ENCODE measurements at regions not wholly inside any gene's neighbourhood (a gene's known extent, or its start where the extent isn't known, plus 50 kb on each side); places are given as distances from the start of the nearest gene placed in this dataset.

DNA sequence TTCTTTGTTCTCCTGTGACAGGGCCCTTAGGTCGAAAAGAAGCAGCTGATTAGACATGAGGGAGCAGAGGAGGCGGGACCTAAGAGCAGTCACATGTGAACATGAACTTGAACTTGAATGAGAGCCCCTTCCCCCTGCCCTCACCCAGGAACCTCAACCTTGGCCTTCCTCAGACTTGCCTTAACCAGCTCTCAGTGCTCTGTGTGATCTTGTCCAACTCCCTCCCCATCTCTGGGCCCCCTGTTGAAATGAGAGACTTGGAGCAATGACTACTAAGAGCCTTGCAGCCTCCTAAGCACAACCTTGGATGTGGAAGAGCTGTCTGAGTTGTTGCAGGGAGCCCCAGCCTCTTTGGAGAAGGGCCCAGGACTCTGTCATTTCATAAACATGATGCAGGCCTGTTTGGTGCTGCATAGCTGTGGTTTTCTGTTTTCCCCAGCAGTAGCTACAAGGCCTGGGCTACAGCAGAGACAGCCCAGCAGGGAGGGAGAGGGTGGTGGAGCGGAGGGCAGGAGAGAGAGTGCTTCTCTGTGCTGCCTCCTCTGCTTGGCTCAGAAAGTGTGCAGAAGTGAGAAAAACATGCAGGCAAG is 123.9 kb upstream of the ZMIZ1 start:
- Histone ChIP-seq H3K4me1 (ENCODE audit: control insufficient read depth, insufficient read depth, low read length) (no peaks in the 10 kb centered on the region; the same call in 1 of the 2 replicates), H3K36me3 (ENCODE audit: control insufficient read depth, insufficient read depth, low read length) (no peaks in the 10 kb centered on the region), H3K4me3 (ENCODE audit: low read length) (no peak overlapping the region), H3K27me3 (ENCODE audit: control insufficient read depth, insufficient read depth, low read length) (no peaks in the 10 kb centered on the region), H3K27ac (ENCODE audit: low read length) (no peak overlapping the region), H3K9me3 (ENCODE audit: control insufficient read depth, insufficient read depth, low read length) (no peaks in the 10 kb centered on the region)
- WGBS (ENCODE audit: insufficient coverage, insufficient read length) = no CpG with 5 or more reads among the region's 3 CpGs
- DNase-seq (ENCODE audit: low read depth, low spot score) = no peak

DNA sequence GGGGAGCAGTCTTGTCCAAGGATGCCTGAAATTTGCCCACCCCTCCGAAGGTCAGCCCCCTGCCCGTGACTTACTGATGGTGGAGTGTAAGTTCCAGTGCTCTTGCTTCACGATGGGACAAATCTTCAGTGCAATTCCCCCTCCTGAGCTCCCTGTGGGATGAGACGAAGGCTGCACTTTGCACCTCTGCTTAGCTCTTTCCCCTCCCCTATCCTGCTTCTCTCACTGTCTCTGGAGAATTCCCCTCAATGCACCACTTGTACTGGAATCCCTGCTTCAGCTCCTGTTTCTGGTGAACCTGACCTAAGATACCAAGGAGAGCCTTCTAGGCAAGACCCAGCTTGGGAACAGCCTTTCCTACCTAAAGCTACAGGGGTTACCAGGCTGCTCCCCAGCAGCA is 122.9 kb upstream of the ZMIZ1 start:
- no peak for DNase-seq (ENCODE audit: low read depth, low spot score)
- Histone ChIP-seq H3K4me1 (ENCODE audit: control insufficient read depth, insufficient read depth, low read length) (no peaks in the 10 kb centered on the region; the same call in 1 of the 2 replicates), H3K36me3 (ENCODE audit: control insufficient read depth, insufficient read depth, low read length) (no peaks in the 10 kb centered on the region), H3K27ac (ENCODE audit: low read length) (no peak overlapping the region), H3K9me3 (ENCODE audit: control insufficient read depth, insufficient read depth, low read length) (no peaks in the 10 kb centered on the region), H3K4me3 (ENCODE audit: low read length) (no peak overlapping the region), H3K27me3 (ENCODE audit: control insufficient read depth, insufficient read depth, low read length) (no peaks in the 10 kb centered on the region)
- no CpG with 5 or more reads among the region's 4 CpGs for WGBS (ENCODE audit: insufficient coverage, insufficient read length)

DNA sequence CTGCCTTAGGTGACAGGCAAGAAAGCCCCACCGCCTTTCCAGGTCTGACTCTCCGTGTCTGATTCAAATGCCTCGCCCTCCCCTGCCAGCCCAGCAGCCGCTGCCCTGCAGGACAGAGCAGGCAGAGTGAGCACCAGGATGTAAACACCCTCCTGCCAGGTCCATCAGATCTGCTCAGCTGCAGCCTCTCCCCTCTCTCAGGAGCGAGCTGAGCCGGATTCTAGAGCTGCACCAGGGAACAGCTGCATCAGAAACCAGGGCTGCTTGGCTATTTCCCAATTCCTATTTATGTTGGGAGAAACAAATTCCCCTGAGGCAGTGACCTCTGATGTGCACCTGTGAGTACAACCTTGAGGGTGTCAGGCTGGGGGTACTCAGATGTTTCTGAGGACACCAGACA is 121.5 kb upstream of the ZMIZ1 start:
- WGBS (ENCODE audit: insufficient coverage, insufficient read length) = no CpG with 5 or more reads among the region's 6 CpGs
- Histone ChIP-seq H3K27ac (ENCODE audit: low read length) (no peak overlapping the region), H3K36me3 (ENCODE audit: control insufficient read depth, insufficient read depth, low read length) (no peaks in the 10 kb centered on the region), H3K4me1 (ENCODE audit: control insufficient read depth, insufficient read depth, low read length) (no peaks in the 10 kb centered on the region; the same call in 1 of the 2 replicates), H3K9me3 (ENCODE audit: control insufficient read depth, insufficient read depth, low read length) (no peaks in the 10 kb centered on the region), H3K27me3 (ENCODE audit: control insufficient read depth, insufficient read depth, low read length) (no peaks in the 10 kb centered on the region), H3K4me3 (ENCODE audit: low read length) (no peak overlapping the region)
- DNase-seq (ENCODE audit: low read depth, low spot score) = no peak

DNA sequence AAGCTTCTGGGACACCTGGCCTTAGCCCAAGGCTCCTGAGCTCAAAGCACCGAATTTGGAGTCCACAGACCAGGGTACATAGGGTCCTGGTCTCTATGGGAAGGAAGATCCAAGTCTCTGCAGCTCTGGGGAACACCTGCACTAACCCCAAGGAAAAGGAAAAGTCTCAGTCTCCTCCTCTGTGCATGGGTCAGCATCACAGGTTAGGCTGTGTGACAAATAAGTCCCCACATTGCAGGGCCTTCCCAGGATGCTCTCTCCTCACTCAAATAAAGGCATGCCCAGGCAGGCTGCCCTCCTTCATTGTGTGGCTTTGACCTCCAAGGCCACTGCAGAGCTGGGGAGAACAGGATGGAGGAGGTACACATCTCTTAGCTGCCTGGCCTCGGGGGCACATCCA is 121.0 kb upstream of the ZMIZ1 start:
- no peak for DNase-seq (ENCODE audit: low read depth, low spot score)
- no peaks in the 10 kb centered on the region for H3K27me3 ChIP-seq (ENCODE audit: control insufficient read depth, insufficient read depth, low read length)
- no peaks in the 10 kb centered on the region for H3K36me3 ChIP-seq (ENCODE audit: control insufficient read depth, insufficient read depth, low read length)
- WGBS (ENCODE audit: insufficient coverage, insufficient read length) = no CpG with 5 or more reads among the region's 2 CpGs
- no peak overlapping the region for H3K4me3 ChIP-seq (ENCODE audit: low read length)
- no peaks in the 10 kb centered on the region for H3K9me3 ChIP-seq (ENCODE audit: control insufficient read depth, insufficient read depth, low read length)
- H3K4me1 ChIP-seq (ENCODE audit: control insufficient read depth, insufficient read depth, low read length) = no peaks in the 10 kb centered on the region; the same call in 1 of the 2 replicates
- no peak overlapping the region for H3K27ac ChIP-seq (ENCODE audit: low read length)

DNA sequence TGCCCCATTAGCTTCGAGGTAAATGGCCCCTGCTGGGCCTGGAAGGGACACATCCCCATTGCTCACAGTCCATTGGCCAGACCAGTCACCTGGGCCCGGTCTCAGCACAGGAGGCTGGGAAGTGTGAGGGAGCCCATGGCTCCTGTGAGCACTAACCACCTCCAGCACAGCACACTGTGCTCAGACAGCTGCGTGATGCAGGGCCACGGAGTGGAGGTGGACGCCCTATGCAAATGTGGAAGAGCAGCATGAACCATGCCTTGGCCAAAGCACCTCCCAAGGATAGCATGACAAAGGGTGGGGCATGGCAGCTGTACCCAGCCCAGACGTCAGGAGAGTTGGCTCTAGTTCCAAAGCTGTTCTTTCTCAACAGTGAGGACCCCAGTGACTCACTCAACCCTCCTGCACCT is 120.1 kb upstream of the ZMIZ1 start:
- Histone ChIP-seq H3K27me3 (ENCODE audit: control insufficient read depth, insufficient read depth, low read length) (no peaks in the 10 kb centered on the region), H3K27ac (ENCODE audit: low read length) (no peak overlapping the region), H3K4me3 (ENCODE audit: low read length) (no peak overlapping the region), H3K9me3 (ENCODE audit: control insufficient read depth, insufficient read depth, low read length) (no peaks in the 10 kb centered on the region), H3K36me3 (ENCODE audit: control insufficient read depth, insufficient read depth, low read length) (no peaks in the 10 kb centered on the region), H3K4me1 (ENCODE audit: control insufficient read depth, insufficient read depth, low read length) (no peaks in the 10 kb centered on the region; the same call in 1 of the 2 replicates)
- no CpG with 5 or more reads among the region's 6 CpGs for WGBS (ENCODE audit: insufficient coverage, insufficient read length)
- no peak for DNase-seq (ENCODE audit: low read depth, low spot score)

DNA sequence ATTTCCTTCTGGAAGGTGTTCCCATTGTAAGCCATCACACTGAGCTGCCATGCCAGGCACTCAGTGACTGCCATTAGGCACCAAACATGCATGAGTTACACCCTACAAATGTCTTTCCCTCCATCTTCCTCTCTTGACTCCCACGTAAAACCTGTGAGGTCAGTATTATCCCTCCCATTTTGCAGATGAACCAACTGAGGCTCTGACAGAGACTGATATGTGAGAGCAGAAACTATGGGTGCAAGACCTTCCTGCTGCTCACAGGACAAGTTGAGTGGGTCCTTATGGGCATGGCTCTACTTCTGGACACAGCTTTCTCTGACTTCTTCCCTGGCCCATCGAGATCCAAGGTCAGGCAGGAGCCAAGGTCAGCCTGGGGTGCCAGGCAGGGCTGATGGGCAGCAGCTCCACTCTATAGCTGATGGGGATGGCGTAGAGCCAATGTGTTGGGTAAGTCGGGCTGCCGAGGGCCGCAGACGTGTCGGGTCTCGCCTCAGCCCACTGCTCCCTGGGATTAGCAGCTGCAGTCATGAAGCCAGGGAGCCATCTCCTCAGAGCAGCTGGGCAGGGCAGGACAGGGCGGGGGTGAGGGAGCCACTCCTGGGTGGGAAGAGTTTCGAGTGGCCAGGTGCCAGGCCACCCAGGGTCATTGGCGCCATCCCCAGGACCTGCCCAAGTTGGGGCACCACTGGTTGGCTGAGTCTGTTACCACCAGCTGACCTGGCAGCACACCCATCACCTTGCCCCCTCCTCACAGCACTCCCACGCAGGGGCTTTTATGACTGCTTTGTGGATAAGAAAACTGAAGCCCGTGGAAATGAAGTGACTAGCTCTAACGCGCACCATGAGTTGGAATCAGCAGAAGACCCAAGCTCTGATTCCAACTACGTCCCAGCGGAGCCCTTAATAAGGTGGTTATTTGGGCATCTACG is 117.8 kb upstream of the ZMIZ1 start:
- no peaks in the 10 kb centered on the region for H3K4me1 ChIP-seq (ENCODE audit: control insufficient read depth, insufficient read depth, low read length)
- no CpG with 5 or more reads among the region's 19 CpGs for WGBS (ENCODE audit: insufficient coverage, insufficient read length)
- H3K4me3 ChIP-seq (ENCODE audit: low read length) = no peak overlapping the region
- no peaks in the 10 kb centered on the region for H3K36me3 ChIP-seq (ENCODE audit: control insufficient read depth, insufficient read depth, low read length)
- H3K9me3 ChIP-seq (ENCODE audit: control insufficient read depth, insufficient read depth, low read length) = no peaks in the 10 kb centered on the region
- H3K27ac ChIP-seq (ENCODE audit: low read length) = no peak overlapping the region
- no peak for DNase-seq (ENCODE audit: low read depth, low spot score)
- no peaks in the 10 kb centered on the region for H3K27me3 ChIP-seq (ENCODE audit: control insufficient read depth, insufficient read depth, low read length)

DNA sequence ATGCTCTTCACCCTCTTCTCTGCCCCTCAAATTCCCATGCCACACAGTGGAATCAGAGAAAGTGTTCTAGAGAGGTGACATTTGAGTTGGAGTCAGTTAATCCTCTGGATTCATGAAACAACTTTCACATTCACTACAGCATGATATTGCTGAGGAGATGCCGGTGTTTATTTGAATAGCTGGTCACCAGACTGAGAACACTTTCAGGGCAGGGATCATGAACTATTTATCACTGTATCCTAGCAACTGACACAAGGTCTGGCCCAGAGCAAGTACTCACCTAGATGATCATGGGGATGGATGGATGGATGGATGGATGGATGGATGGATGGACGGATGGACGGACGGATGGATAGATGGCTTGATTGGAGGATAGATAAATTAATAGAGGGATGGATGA is 116.7 kb upstream of the ZMIZ1 start:
- H3K4me3 ChIP-seq (ENCODE audit: low read length) = no peak overlapping the region
- WGBS (ENCODE audit: insufficient coverage, insufficient read length) = 100% methylated on average over 3 of the region's 4 CpGs
- no peak overlapping the region for H3K27ac ChIP-seq (ENCODE audit: low read length)
- H3K4me1 ChIP-seq (ENCODE audit: control insufficient read depth, insufficient read depth, low read length) = no peaks in the 10 kb centered on the region
- no peaks in the 10 kb centered on the region for H3K27me3 ChIP-seq (ENCODE audit: control insufficient read depth, insufficient read depth, low read length)
- no peaks in the 10 kb centered on the region for H3K9me3 ChIP-seq (ENCODE audit: control insufficient read depth, insufficient read depth, low read length)
- no peak for DNase-seq (ENCODE audit: low read depth, low spot score)
- no peaks in the 10 kb centered on the region for H3K36me3 ChIP-seq (ENCODE audit: control insufficient read depth, insufficient read depth, low read length)

DNA sequence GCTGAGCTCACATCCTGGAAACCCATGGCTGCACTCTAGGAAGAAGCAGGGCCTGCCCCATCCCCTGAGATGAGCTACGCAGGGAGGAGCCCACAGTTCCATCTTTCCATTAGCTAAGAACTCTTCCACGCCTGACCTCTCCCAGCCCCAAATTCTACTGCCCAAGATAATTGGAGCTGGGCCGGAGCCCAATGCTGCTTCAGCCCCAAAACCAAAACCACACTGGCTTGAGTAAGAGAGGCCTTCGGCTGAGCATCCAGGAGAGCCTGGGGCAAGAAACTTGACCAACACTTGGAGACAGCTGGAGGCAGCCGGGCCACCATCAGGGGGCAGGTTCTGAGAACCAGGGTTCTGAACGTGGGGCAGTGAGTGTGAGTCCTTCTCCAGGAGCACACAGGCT is 116.1 kb upstream of the ZMIZ1 start:
- Histone ChIP-seq H3K27ac (ENCODE audit: low read length) (no peak overlapping the region), H3K4me1 (ENCODE audit: control insufficient read depth, insufficient read depth, low read length) (no peaks in the 10 kb centered on the region), H3K9me3 (ENCODE audit: control insufficient read depth, insufficient read depth, low read length) (no peaks in the 10 kb centered on the region), H3K27me3 (ENCODE audit: control insufficient read depth, insufficient read depth, low read length) (no peaks in the 10 kb centered on the region), H3K4me3 (ENCODE audit: low read length) (no peak overlapping the region), H3K36me3 (ENCODE audit: control insufficient read depth, insufficient read depth, low read length) (no peaks in the 10 kb centered on the region)
- WGBS (ENCODE audit: insufficient coverage, insufficient read length) = no CpG with 5 or more reads among the region's 6 CpGs
- no peak for DNase-seq (ENCODE audit: low read depth, low spot score)

DNA sequence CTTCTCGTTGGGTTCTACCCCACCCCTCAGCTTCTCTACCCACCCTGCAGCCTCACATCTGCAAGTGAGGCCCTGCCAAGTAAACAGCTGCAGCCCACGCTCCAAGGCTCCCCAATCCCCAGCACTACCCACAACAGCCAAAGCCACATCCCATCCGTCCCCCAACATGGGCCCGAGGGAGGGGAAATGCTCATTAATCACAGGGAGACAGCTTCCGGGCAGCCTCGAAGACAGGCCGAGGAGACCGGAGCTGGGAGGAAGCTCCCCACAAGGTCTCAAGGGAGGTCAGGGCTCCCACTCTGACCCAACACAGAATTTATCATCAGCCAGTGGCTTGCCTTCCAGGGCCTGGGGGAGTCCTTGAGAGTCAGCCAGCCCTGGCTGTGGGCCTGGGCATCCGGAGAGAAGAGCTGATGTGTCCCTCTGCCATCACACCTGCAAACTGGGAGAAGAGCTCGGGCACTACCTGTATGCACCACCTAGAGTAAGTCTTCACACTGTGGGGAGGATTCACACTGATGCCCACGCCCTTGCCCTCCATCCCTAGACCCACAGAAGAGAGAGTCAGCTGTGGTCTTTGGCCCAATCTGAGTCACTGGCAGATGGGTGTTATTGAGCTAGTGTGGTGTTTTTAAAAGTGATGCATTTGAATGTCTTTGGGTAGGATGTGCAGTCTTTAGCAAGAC is 115.5 kb upstream of the ZMIZ1 start:
- Histone ChIP-seq H3K27ac (ENCODE audit: low read length) (no peak overlapping the region), H3K27me3 (ENCODE audit: control insufficient read depth, insufficient read depth, low read length) (no peaks in the 10 kb centered on the region), H3K4me1 (ENCODE audit: control insufficient read depth, insufficient read depth, low read length) (no peaks in the 10 kb centered on the region), H3K36me3 (ENCODE audit: control insufficient read depth, insufficient read depth, low read length) (no peaks in the 10 kb centered on the region), H3K9me3 (ENCODE audit: control insufficient read depth, insufficient read depth, low read length) (no peaks in the 10 kb centered on the region), H3K4me3 (ENCODE audit: low read length) (no peak overlapping the region)
- DNase-seq (ENCODE audit: low read depth, low spot score) = no peak
- no CpG with 5 or more reads among the region's 11 CpGs for WGBS (ENCODE audit: insufficient coverage, insufficient read length)

DNA sequence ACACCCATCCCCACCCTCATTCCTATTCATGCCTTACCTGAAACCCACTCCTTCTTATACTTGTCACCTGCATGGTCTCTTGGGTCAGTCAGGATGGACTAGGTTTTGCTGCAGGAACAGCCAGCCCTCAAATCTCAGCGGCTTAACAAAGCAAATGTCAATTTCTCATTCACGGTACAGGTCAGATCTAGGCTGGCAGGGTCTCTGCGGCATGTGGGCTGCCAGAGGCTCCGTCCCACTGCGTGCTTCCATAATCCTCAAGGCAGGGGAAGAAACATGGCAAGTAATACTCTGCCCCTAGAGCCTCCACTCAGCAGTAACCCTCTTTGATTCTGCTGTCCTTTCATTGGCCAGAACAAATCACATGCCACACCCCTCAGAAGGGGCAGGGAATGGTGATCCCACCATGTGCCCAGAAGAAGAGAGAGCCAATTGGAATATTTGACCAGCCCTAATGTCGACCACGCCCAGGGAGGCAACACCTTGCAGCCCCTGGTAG is 114.9 kb upstream of the ZMIZ1 start:
- Histone ChIP-seq H3K27me3 (ENCODE audit: control insufficient read depth, insufficient read depth, low read length) (no peaks in the 10 kb centered on the region), H3K9me3 (ENCODE audit: control insufficient read depth, insufficient read depth, low read length) (no peaks in the 10 kb centered on the region), H3K4me1 (ENCODE audit: control insufficient read depth, insufficient read depth, low read length) (no peaks in the 10 kb centered on the region), H3K36me3 (ENCODE audit: control insufficient read depth, insufficient read depth, low read length) (no peaks in the 10 kb centered on the region), H3K27ac (ENCODE audit: low read length) (no peak overlapping the region), H3K4me3 (ENCODE audit: low read length) (no peak overlapping the region)
- no peak for DNase-seq (ENCODE audit: low read depth, low spot score)
- no CpG with 5 or more reads among the region's 7 CpGs for WGBS (ENCODE audit: insufficient coverage, insufficient read length)
